HCT116 (cell line): ENCODE measurements at regions not wholly inside any gene's neighbourhood (a gene's known extent, or its start where the extent isn't known, plus 50 kb on each side); places are given as distances from the start of the nearest gene placed in this dataset.

Experiments
- ATAC-seq: fragments of 200-7000 bp; cut with Tn5 transposase; 2 replicates; pipeline ENCODE4 v1.9.1; 2020; ENCODE audit warnings: mild to moderate bottlenecking, moderate library complexity
- BruUV-seq: library from RNA; stranded (reverse); fragments of 400-500 nt; replicated peaks from 2 replicates; lab custom pipeline; 2021; lab: Mats Ljungman, UMichigan
- CTCF ChIA-PET: fragments of 300-600 bp; sonication (Branson Sonifier 250); formaldehyde crosslinking; loops from one replicate; lab custom pipeline; 2021; ENCODE audit warnings: antibody characterized with exemption; lab: Charles Lee
- POLR2A ChIA-PET: fragments of 300-600, 350-600 bp; sonication (Branson Sonifier 250); formaldehyde crosslinking; loops from one replicate; lab custom pipeline; 2021; ENCODE audit warnings: antibody characterized with exemption; lab: Charles Lee
- RAD21 ChIA-PET, 2 experiments: fragments of 300-600 bp; sonication (Branson Sonifier 250); formaldehyde crosslinking; loops; one replicate each; lab custom pipeline; 2023; ENCODE audit warnings: low total read pairs in 2 of 2; ENCODE audit not compliant: uncharacterized antibody in 2 of 2, unreplicated experiment in 2 of 2, low non-redundant PET in 1 of 2; lab: Charles Lee
- DNase-seq: peaks from one replicate; pipeline ENCODE4 v3.0.0-alpha.2; 2010; ENCODE audit warnings: low read depth, low spot score
- H2AFZ ChIP-seq: fragments of 200-600 bp; shearing (Covaris generic), sonication (generic); 2 replicates; pipeline ENCODE4 v1.6.1; 2017; ENCODE audit warnings: low read depth, mixed run types, mixed read lengths, antibody characterized with exemption, low read length; ENCODE audit not compliant: poor library complexity, severe bottlenecking
- H3K27ac ChIP-seq: 2 replicates; pipeline ENCODE4 v1.5.1; 2012; ENCODE audit warnings: low read depth, low read length
- H3K27me3 ChIP-seq: fragments of 200-600 bp; sonication (generic); 2 replicates; pipeline ENCODE4 v1.6.1; 2016; ENCODE audit warnings: mixed run types, low read length, mixed read lengths; ENCODE audit not compliant: insufficient read depth
- H3K36me3 ChIP-seq, 2 experiments: fragments of 200-500 bp in 1 of 2; fragments of 200-600 bp in 1 of 2; sonication (Bioruptor generic) in 1 of 2; sonication (generic) in 1 of 2; 2 replicates each; pipeline versions ENCODE4 v1.5.1 to v1.6.1; 2014 to 2016; ENCODE audit warnings: low read length in 2 of 2, inconsistent platforms in 1 of 2, mixed read lengths in 1 of 2, mixed run types in 1 of 2; ENCODE audit not compliant: insufficient read depth in 2 of 2, control insufficient read depth in 1 of 2
- H3K4me1 ChIP-seq, 2 experiments: fragments of 200-600 bp in 1 of 2; sonication (generic) in 1 of 2; 2 replicates each; pipeline versions ENCODE4 v1.5.1 to v1.6.1; 2012 to 2017; ENCODE audit warnings: low read length in 2 of 2, inconsistent platforms in 1 of 2, mild to moderate bottlenecking in 1 of 2, mixed read lengths in 1 of 2, mixed run types in 1 of 2, moderate library complexity in 1 of 2; ENCODE audit not compliant: insufficient read depth in 2 of 2, control insufficient read depth in 1 of 2
- H3K4me2 ChIP-seq: fragments of 200-600 bp; sonication (generic); 2 replicates; pipeline ENCODE4 v1.6.1; 2017; ENCODE audit warnings: mixed run types, low read length, mixed read lengths
- H3K4me3 ChIP-seq, 2 experiments: fragments of 200-600 bp in 1 of 2; sonication (generic) in 1 of 2; replicated peaks in 1 of 2; 2 replicates each; pipeline ENCODE4 v1.5.1; 2011 to 2016; ENCODE audit warnings: low read length in 2 of 2, control low read depth in 1 of 2, low read depth in 1 of 2, mild to moderate bottlenecking in 1 of 2, mixed read lengths in 1 of 2, mixed run types in 1 of 2
- H3K79me2 ChIP-seq: fragments of 200-600 bp; sonication (generic); 2 replicates; pipeline ENCODE4 v1.6.1; 2017; ENCODE audit warnings: mild to moderate bottlenecking, mixed run types, low read length, moderate library complexity, mixed read lengths; ENCODE audit not compliant: insufficient read depth
- H3K9ac ChIP-seq: fragments of 200-600 bp; sonication (generic); 2 replicates; pipeline ENCODE4 v1.6.1; 2016; ENCODE audit warnings: low read length, mixed read lengths
- H3K9me2 ChIP-seq: fragments of 200-600 bp; sonication (generic), shearing (Covaris generic); 2 replicates; pipeline ENCODE4 v1.6.1; 2017; ENCODE audit warnings: mixed run types, mild to moderate bottlenecking, moderate library complexity; ENCODE audit not compliant: insufficient read depth
- H3K9me3 ChIP-seq, 2 experiments: fragments of 200-500 bp in 1 of 2; fragments of 200-600 bp in 1 of 2; sonication (Bioruptor generic) in 1 of 2; sonication (generic) in 1 of 2; 2 replicates each; pipeline ENCODE4 v1.6.1; 2014 to 2017; ENCODE audit warnings: low read length in 2 of 2, mixed read lengths in 2 of 2, inconsistent platforms in 1 of 2, low read depth in 1 of 2, mild to moderate bottlenecking in 1 of 2, mixed run types in 1 of 2, moderate library complexity in 1 of 2; ENCODE audit not compliant: control insufficient read depth in 1 of 2, insufficient read depth in 1 of 2
- H4K20me1 ChIP-seq: fragments of 200-600 bp; sonication (generic), shearing (Covaris generic); 2 replicates; pipeline ENCODE4 v1.6.1; 2017; ENCODE audit warnings: mixed run types, mild to moderate bottlenecking, moderate library complexity; ENCODE audit not compliant: insufficient read depth
- ATF3 ChIP-seq: IDR thresholded peaks from 2 replicates; pipeline ENCODE4 v1.6.1; 2012
- CEBPB ChIP-seq: IDR thresholded peaks from 2 replicates; pipeline ENCODE4 v1.6.1; 2012; ENCODE audit warnings: low read depth
- EGR1 ChIP-seq: IDR thresholded peaks from 2 replicates; pipeline ENCODE4 v1.6.1; 2012; ENCODE audit warnings: low read depth
- ELF1 ChIP-seq: IDR thresholded peaks from 2 replicates; pipeline ENCODE4 v1.6.1; 2012; ENCODE audit warnings: low read depth, borderline replicate concordance
- EZH2 ChIP-seq: fragments of 200-600 bp; sonication (generic); IDR thresholded peaks from 2 replicates; pipeline ENCODE4 v1.6.1; 2017; ENCODE audit warnings: antibody characterized with exemption, mixed run types
- FOSL1 ChIP-seq: IDR thresholded peaks from 2 replicates; pipeline ENCODE4 v1.6.1; 2012; ENCODE audit warnings: low read depth
- MAX ChIP-seq: IDR thresholded peaks from 2 replicates; pipeline ENCODE4 v1.6.1; 2012
- POLR2A ChIP-seq: IDR thresholded peaks from 2 replicates; pipeline ENCODE4 v1.7.0; 2011; ENCODE audit warnings: borderline replicate concordance; ENCODE audit not compliant: insufficient read depth, insufficient read length; ENCODE audit errors: extremely low read depth
- POLR2AphosphoS5 ChIP-seq: IDR thresholded peaks from 2 replicates; pipeline ENCODE4 v1.6.1; 2011; ENCODE audit warnings: mild to moderate bottlenecking, low read depth, low read length, moderate library complexity
- SIN3A ChIP-seq: IDR thresholded peaks from 2 replicates; pipeline ENCODE4 v1.6.1; 2012; ENCODE audit warnings: low read depth
- SP1 ChIP-seq: IDR thresholded peaks from 2 replicates; pipeline ENCODE4 v1.6.1; 2012; ENCODE audit warnings: low read depth
- TCF7L2 ChIP-seq: IDR thresholded peaks from 2 replicates; pipeline ENCODE4 v1.7.0; 2011; ENCODE audit warnings: borderline replicate concordance, inconsistent platforms; ENCODE audit not compliant: insufficient read depth, insufficient read length; ENCODE audit errors: extremely low read depth
- YY1 ChIP-seq: IDR thresholded peaks from 2 replicates; pipeline ENCODE4 v1.6.1; 2011; ENCODE audit warnings: low read length, low read depth, moderate library complexity, mild to moderate bottlenecking; ENCODE audit not compliant: insufficient replicate concordance; ENCODE audit errors: extremely low read depth
- ZFX ChIP-seq: fragments of 450-650 bp; IDR thresholded peaks from 2 replicates; pipeline ENCODE4 v1.6.1; 2017
- ZNF274 ChIP-seq: fragments of 200-500 bp; sonication (Bioruptor generic); IDR thresholded peaks from 2 replicates; pipeline ENCODE4 v1.6.1; 2014; ENCODE audit warnings: mild to moderate bottlenecking, low read depth, low read length, inconsistent platforms
- intact Hi-C: fragments of 100-400 bp; cut with micrococcal nuclease; formaldehyde crosslinking; loops from 2 replicates; pipeline ENCODE4 v1.10.0; 2022
- TF ChIP-seq, protein P1 (sequence below): IDR thresholded peaks from 2 replicates; pipeline ENCODE4 v1.6.1; 2012; ENCODE audit warnings: low read depth

- no peaks in the 10 kb centered on the region for H4K20me1 ChIP-seq
- no peaks in the 10 kb centered on the region for H3K27me3 ChIP-seq
- CTCF ChIA-PET: no interaction called here
- ATAC-seq: no peak
- no peaks in the 10 kb centered on the region for H3K4me1 ChIP-seq
- TF ChIP-seq ATF3 (no peak), ELF1 (no peak), TCF7L2 (no peak), POLR2A (no peak), MAX (no peak), CEBPB (no peak), FOSL1 (no peak)
- POLR2A ChIA-PET: no interaction called here
- no TSS peak for BruUV-seq
- H3K27ac ChIP-seq: no peak overlapping the region
- no peaks in the 10 kb centered on the region for H3K9me2 ChIP-seq
- no peaks in the 10 kb centered on the region for H3K9me3 ChIP-seq
- intact Hi-C loops: no loop called here
- H2AFZ ChIP-seq: no peak overlapping the region
- H3K36me3 ChIP-seq: no peaks in the 10 kb centered on the region
- no peak for DNase-seq
- no peak overlapping the region for H3K4me2 ChIP-seq
- no peak overlapping the region for H3K4me3 ChIP-seq
- RAD21 ChIA-PET: no interaction called here
- no peaks in the 10 kb centered on the region for H3K79me2 ChIP-seq
- no peak overlapping the region for H3K9ac ChIP-seq
Measured at GRCh38 chr4:28475381-28475780, 1614.7 kb downstream of the STIM2 start.

GRCh38 chr4:28479666-28480065 is 1619.0 kb downstream of the STIM2 start:
- no peaks in the 10 kb centered on the region for H3K27me3 ChIP-seq
- H3K4me2 ChIP-seq: no peak overlapping the region
- no peaks in the 10 kb centered on the region for H3K36me3 ChIP-seq
- no peak overlapping the region for H3K4me3 ChIP-seq
- H3K4me1 ChIP-seq: peaks cover 0 to 3% of the 10 kb centered on the region in 2 experiments; a peak in 1 of 4 replicates
- intact Hi-C loops: no loop called here
- H3K9me2 ChIP-seq: no peaks in the 10 kb centered on the region
- ChIA-PET POLR2A (no interaction called here), CTCF (no interaction called here), RAD21 (no interaction called here)
- ATAC-seq: no peak
- H3K9ac ChIP-seq: no peak overlapping the region
- H4K20me1 ChIP-seq: no peaks in the 10 kb centered on the region
- H3K79me2 ChIP-seq: no peaks in the 10 kb centered on the region
- H3K9me3 ChIP-seq: no peaks in the 10 kb centered on the region
- TF ChIP-seq EZH2: no peak
- no peak for TF ChIP-seq SP1
- no peak for TF ChIP-seq ZFX
- TF ChIP-seq TCF7L2: no peak
- TF ChIP-seq POLR2AphosphoS5: no peak
- no peak for TF ChIP-seq CEBPB
- no peak for TF ChIP-seq EGR1
- TF ChIP-seq, protein P1, sequence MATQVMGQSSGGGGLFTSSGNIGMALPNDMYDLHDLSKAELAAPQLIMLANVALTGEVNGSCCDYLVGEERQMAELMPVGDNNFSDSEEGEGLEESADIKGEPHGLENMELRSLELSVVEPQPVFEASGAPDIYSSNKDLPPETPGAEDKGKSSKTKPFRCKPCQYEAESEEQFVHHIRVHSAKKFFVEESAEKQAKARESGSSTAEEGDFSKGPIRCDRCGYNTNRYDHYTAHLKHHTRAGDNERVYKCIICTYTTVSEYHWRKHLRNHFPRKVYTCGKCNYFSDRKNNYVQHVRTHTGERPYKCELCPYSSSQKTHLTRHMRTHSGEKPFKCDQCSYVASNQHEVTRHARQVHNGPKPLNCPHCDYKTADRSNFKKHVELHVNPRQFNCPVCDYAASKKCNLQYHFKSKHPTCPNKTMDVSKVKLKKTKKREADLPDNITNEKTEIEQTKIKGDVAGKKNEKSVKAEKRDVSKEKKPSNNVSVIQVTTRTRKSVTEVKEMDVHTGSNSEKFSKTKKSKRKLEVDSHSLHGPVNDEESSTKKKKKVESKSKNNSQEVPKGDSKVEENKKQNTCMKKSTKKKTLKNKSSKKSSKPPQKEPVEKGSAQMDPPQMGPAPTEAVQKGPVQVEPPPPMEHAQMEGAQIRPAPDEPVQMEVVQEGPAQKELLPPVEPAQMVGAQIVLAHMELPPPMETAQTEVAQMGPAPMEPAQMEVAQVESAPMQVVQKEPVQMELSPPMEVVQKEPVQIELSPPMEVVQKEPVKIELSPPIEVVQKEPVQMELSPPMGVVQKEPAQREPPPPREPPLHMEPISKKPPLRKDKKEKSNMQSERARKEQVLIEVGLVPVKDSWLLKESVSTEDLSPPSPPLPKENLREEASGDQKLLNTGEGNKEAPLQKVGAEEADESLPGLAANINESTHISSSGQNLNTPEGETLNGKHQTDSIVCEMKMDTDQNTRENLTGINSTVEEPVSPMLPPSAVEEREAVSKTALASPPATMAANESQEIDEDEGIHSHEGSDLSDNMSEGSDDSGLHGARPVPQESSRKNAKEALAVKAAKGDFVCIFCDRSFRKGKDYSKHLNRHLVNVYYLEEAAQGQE: no peak
- TF ChIP-seq ZNF274: no peak
- no peak for TF ChIP-seq SIN3A
- TF ChIP-seq YY1: no peak
- no peak for DNase-seq
- no TSS peak for BruUV-seq
- no peak overlapping the region for H2AFZ ChIP-seq
- no peak overlapping the region for H3K27ac ChIP-seq
